Keratinocyte (primary cell): ENCODE measurements at regions not wholly inside any gene's neighbourhood (a gene's known extent, or its start where the extent isn't known, plus 50 kb on each side); places are given as distances from the start of the nearest gene placed in this dataset.

ENCODE experiments used
- DNase-seq: peaks from one replicate; pipeline ENCODE4 v3.0.0-alpha.2; 2011; ENCODE audit warnings: low read depth, missing footprints, low spot score
- FAIRE-seq: peaks from 2 replicates; lab custom pipeline; 2011; peaks lifted over from hg19 to GRCh38; lab: Jason Lieb, UNC
- H2AFZ ChIP-seq: 2 replicates; pipeline ENCODE4 v1.6.0; 2012; ENCODE audit warnings: low read length, control low read depth, inconsistent platforms; ENCODE audit not compliant: control insufficient read depth
- H3K27ac ChIP-seq: 2 replicates; pipeline ENCODE4 v1.5.1; 2011; ENCODE audit warnings: low read length; ENCODE audit not compliant: control insufficient read depth, insufficient read depth
- H3K27me3 ChIP-seq: 3 replicates; pipeline ENCODE4 v1.6.0; 2011; ENCODE audit warnings: low read length; ENCODE audit not compliant: control insufficient read depth, insufficient read depth; ENCODE audit errors: extremely low read depth
- H3K36me3 ChIP-seq, 2 experiments: 2 replicates in 1 of 2; 3 replicates in 1 of 2; pipeline ENCODE4 v1.5.1; 2011; ENCODE audit warnings: low read length in 2 of 2, mild to moderate bottlenecking in 1 of 2; ENCODE audit not compliant: control insufficient read depth in 2 of 2, insufficient read depth in 2 of 2; ENCODE audit errors: extremely low read depth in 1 of 2
- H3K4me1 ChIP-seq: 3 replicates; pipeline ENCODE4 v1.5.1; 2011; ENCODE audit warnings: low read length; ENCODE audit not compliant: control insufficient read depth, insufficient read depth; ENCODE audit errors: extremely low read depth
- H3K4me2 ChIP-seq: 3 replicates; pipeline ENCODE4 v1.6.0; 2011; ENCODE audit warnings: low read depth, low read length; ENCODE audit not compliant: control insufficient read depth, insufficient read depth; ENCODE audit errors: extremely low read depth
- H3K4me3 ChIP-seq, 3 experiments: fragments of 200-600 bp in 1 of 3; sonication (generic) in 1 of 3; 2 replicates in 2 of 3; 3 replicates in 1 of 3; pipeline ENCODE4 v1.5.1; 2011 to 2016; ENCODE audit warnings: low read length in 3 of 3, mild to moderate bottlenecking in 3 of 3, control low read depth in 2 of 3, inconsistent platforms in 1 of 3, low read depth in 1 of 3, mixed read lengths in 1 of 3, mixed run types in 1 of 3, moderate library complexity in 1 of 3; ENCODE audit not compliant: control insufficient read depth in 2 of 3, insufficient read depth in 2 of 3; ENCODE audit errors: extremely low read depth in 1 of 3
- H3K79me2 ChIP-seq: 2 replicates; pipeline ENCODE4 v1.6.0; 2012; ENCODE audit warnings: low read length; ENCODE audit not compliant: control insufficient read depth, insufficient read depth
- H3K9ac ChIP-seq: 3 replicates; pipeline ENCODE4 v1.6.0; 2011; ENCODE audit warnings: low read length; ENCODE audit not compliant: control insufficient read depth, insufficient read depth; ENCODE audit errors: extremely low read depth
- H3K9me1 ChIP-seq: 3 replicates; pipeline ENCODE4 v1.6.0; 2011; ENCODE audit warnings: low read length; ENCODE audit not compliant: control insufficient read depth, insufficient read depth; ENCODE audit errors: extremely low read depth
- H3K9me3 ChIP-seq: 2 replicates; pipeline ENCODE4 v1.5.1; 2012; ENCODE audit warnings: low read depth, low read length; ENCODE audit not compliant: control insufficient read depth
- H4K20me1 ChIP-seq: 3 replicates; pipeline ENCODE4 v1.6.0; 2011; ENCODE audit warnings: low read length; ENCODE audit not compliant: control insufficient read depth, insufficient read depth; ENCODE audit errors: extremely low read depth
- CTCF ChIP-seq, 3 experiments: IDR thresholded peaks in 1 of 3; conservative IDR thresholded peaks in 1 of 3; optimal IDR thresholded peaks in 1 of 3; 2 replicates in 2 of 3; 3 replicates in 1 of 3; pipeline versions ENCODE3 to v1.5.1; 2011; ENCODE audit warnings: low read length in 3 of 3, mild to moderate bottlenecking in 3 of 3, moderate library complexity in 2 of 3, control low read depth in 1 of 3, inconsistent platforms in 1 of 3; ENCODE audit not compliant: insufficient read depth in 2 of 3; ENCODE audit errors: extremely low read depth in 1 of 3
- EZH2 ChIP-seq: IDR thresholded peaks from one replicate; pipeline ENCODE4 v1.6.1; 2012; ENCODE audit warnings: inconsistent platforms, mild to moderate bottlenecking, low read length, moderate library complexity
- dilution Hi-C: fragments of 300-500 bp; cut with MboI; formaldehyde crosslinking; loops from one replicate; pipeline ENCODE4 v1.7.0; 2020; ENCODE audit warnings: low sequenced_read_pairs; ENCODE audit not compliant: extremely low pct_ligation_motif_present

GRCh38 chr6:148251891-148252290 is 90.7 kb upstream of the SASH1 start:
- H3K4me3 ChIP-seq, result no peak overlapping the region
- FAIRE-seq (no peak), DNase-seq (no peak)
- dilution Hi-C loops, result no loop called here
- no peaks in the 10 kb centered on the region for H3K36me3 ChIP-seq
- H2AFZ ChIP-seq, result no peak overlapping the region
- no peaks in the 10 kb centered on the region for H4K20me1 ChIP-seq
- H3K9me1 ChIP-seq, result no peaks in the 10 kb centered on the region
- H3K4me1 ChIP-seq, result peaks cover 2% of the 10 kb centered on the region
- H3K27ac ChIP-seq, result no peak overlapping the region
- H3K79me2 ChIP-seq, result no peaks in the 10 kb centered on the region
- TF ChIP-seq CTCF (optimal IDR thresholded peaks at IDR 0.05 in 1 of 3, IDR thresholded peaks at IDR 0.05 in 1 of 3, conservative IDR thresholded peaks at IDR 0.05 in 1 of 3; ENCODE audit: extremely low read depth in 1 of 3, insufficient read depth in 2 of 3, low read length in 3 of 3) (no peak), EZH2 (no peak)
- no peak overlapping the region for H3K9ac ChIP-seq
- no peaks in the 10 kb centered on the region for H3K9me3 ChIP-seq
- no peak overlapping the region for H3K4me2 ChIP-seq
- no peaks in the 10 kb centered on the region for H3K27me3 ChIP-seq

GRCh38 chr6:148257810-148258209 is 84.8 kb upstream of the SASH1 start:
- Histone ChIP-seq H3K4me2 (no peak overlapping the region), H3K36me3 (no peaks in the 10 kb centered on the region), H3K9ac (no peak overlapping the region), H3K27ac (no peak overlapping the region), H4K20me1 (no peaks in the 10 kb centered on the region), H3K27me3 (no peaks in the 10 kb centered on the region), H3K79me2 (no peaks in the 10 kb centered on the region), H3K4me1 (peaks cover 12% of the 10 kb centered on the region), H3K9me1 (no peaks in the 10 kb centered on the region), H3K4me3 (no peak overlapping the region), H3K9me3 (no peaks in the 10 kb centered on the region), H2AFZ (no peak overlapping the region)
- DNase-seq (no peak), FAIRE-seq (no peak)
- TF ChIP-seq EZH2 (no peak), CTCF (optimal IDR thresholded peaks at IDR 0.05 in 1 of 3, IDR thresholded peaks at IDR 0.05 in 1 of 3, conservative IDR thresholded peaks at IDR 0.05 in 1 of 3; ENCODE audit: extremely low read depth in 1 of 3, insufficient read depth in 2 of 3, low read length in 3 of 3) (no peak)
- dilution Hi-C loops, result no loop called here
